Endothelial cell of umbilical vein (primary cell): ENCODE measurements at regions not wholly inside any gene's neighbourhood (a gene's known extent, or its start where the extent isn't known, plus 50 kb on each side); places are given as distances from the start of the nearest gene placed in this dataset.

Source experiments
- BruUV-seq: library from RNA; stranded (reverse); fragments of 400-500 nt; replicated peaks from 2 replicates; lab custom pipeline; 2021; lab: Mats Ljungman, UMichigan
- CTCF ChIA-PET: fragments of 300-600, 350-600 bp; sonication (Branson Sonifier 250); formaldehyde crosslinking; loops from one replicate; lab custom pipeline; 2021; ENCODE audit warnings: antibody characterized with exemption, inconsistent platforms; lab: Charles Lee
- POLR2A ChIA-PET: fragments of 300-600, 350-600 bp; sonication (Branson Sonifier 250); formaldehyde crosslinking; loops from one replicate; lab custom pipeline; 2021; ENCODE audit warnings: antibody characterized with exemption, inconsistent platforms; lab: Charles Lee
- DNase-seq: peaks from one replicate; pipeline ENCODE4 v3.0.0-alpha.2; 2011; ENCODE audit warnings: low read depth, low spot score
- FAIRE-seq: peaks from 2 replicates; lab custom pipeline; 2011; peaks lifted over from hg19 to GRCh38; lab: Jason Lieb, UNC
- H2AFZ ChIP-seq: 2 replicates; pipeline ENCODE4 v1.6.0; 2012; ENCODE audit warnings: low read depth, low read length, control low read depth, inconsistent platforms
- H3K27ac ChIP-seq: 2 replicates; pipeline ENCODE4 v1.5.1; 2011; ENCODE audit warnings: low read depth, mild to moderate bottlenecking, control low read depth, low read length, moderate library complexity; ENCODE audit not compliant: insufficient read depth
- H3K27me3 ChIP-seq, 2 experiments: 2 replicates each; pipeline versions ENCODE4 v1.6.0 to v1.6.1; 2011; ENCODE audit warnings: low read length in 2 of 2, mixed read lengths in 1 of 2; ENCODE audit not compliant: control insufficient read depth in 2 of 2, insufficient read depth in 2 of 2
- H3K36me3 ChIP-seq, 2 experiments: 2 replicates in 1 of 2; 3 replicates in 1 of 2; pipeline ENCODE4 v1.5.1; 2011; ENCODE audit warnings: low read length in 2 of 2, mild to moderate bottlenecking in 1 of 2, moderate library complexity in 1 of 2; ENCODE audit not compliant: control insufficient read depth in 2 of 2, insufficient read depth in 2 of 2; ENCODE audit errors: extremely low read depth in 1 of 2
- H3K4me1 ChIP-seq: 3 replicates; pipeline ENCODE4 v1.5.1; 2011; ENCODE audit warnings: mild to moderate bottlenecking, low read length; ENCODE audit not compliant: control insufficient read depth, insufficient read depth; ENCODE audit errors: extremely low read depth
- H3K4me2 ChIP-seq: 2 replicates; pipeline ENCODE4 v1.6.1; 2011; ENCODE audit warnings: low read length, control low read depth, mixed read lengths; ENCODE audit not compliant: insufficient read depth
- H3K4me3 ChIP-seq, 3 experiments: fragments of 200-600 bp in 1 of 3; sonication (generic), shearing (Covaris generic) in 1 of 3; replicated peaks in 1 of 3; 2 replicates each; pipeline ENCODE4 v1.5.1; 2011 to 2016; ENCODE audit warnings: control low read depth in 3 of 3, low read length in 3 of 3, mild to moderate bottlenecking in 2 of 3, inconsistent platforms in 1 of 3, low read depth in 1 of 3, moderate library complexity in 1 of 3; ENCODE audit not compliant: insufficient read depth in 1 of 3
- H3K79me2 ChIP-seq: 2 replicates; pipeline ENCODE4 v1.6.0; 2012; ENCODE audit warnings: low read length, inconsistent platforms; ENCODE audit not compliant: control insufficient read depth, insufficient read depth
- H3K9ac ChIP-seq: replicated peaks from 2 replicates; pipeline ENCODE3; 2011; ENCODE audit warnings: low read length, control low read depth; ENCODE audit not compliant: insufficient read depth; ENCODE audit errors: extremely low read depth
- H3K9me1 ChIP-seq: replicated peaks from 3 replicates; pipeline ENCODE4 v1.6.0; 2011; ENCODE audit warnings: mild to moderate bottlenecking, low read length; ENCODE audit not compliant: control insufficient read depth, insufficient read depth; ENCODE audit errors: extremely low read depth
- H3K9me3 ChIP-seq: replicated peaks from 2 replicates; pipeline ENCODE4 v1.5.1; 2012; ENCODE audit warnings: low read length, inconsistent platforms; ENCODE audit not compliant: control insufficient read depth, insufficient read depth
- H4K20me1 ChIP-seq: replicated peaks from 2 replicates; pipeline ENCODE3; 2011; ENCODE audit warnings: mild to moderate bottlenecking, low read length; ENCODE audit not compliant: control insufficient read depth, insufficient read depth; ENCODE audit errors: extremely low read depth
- EZH2 ChIP-seq: IDR thresholded peaks from 2 replicates; pipeline ENCODE4 v1.6.1; 2012; ENCODE audit warnings: borderline replicate concordance, low read depth, mild to moderate bottlenecking, moderate library complexity, low read length, inconsistent platforms; ENCODE audit not compliant: severe bottlenecking
- FOS ChIP-seq: IDR thresholded peaks from 2 replicates; pipeline ENCODE4 v1.6.1; 2011; ENCODE audit warnings: mild to moderate bottlenecking, low read length, moderate library complexity, borderline replicate concordance; ENCODE audit not compliant: insufficient read depth
- GATA2 ChIP-seq: IDR thresholded peaks from 2 replicates; pipeline ENCODE4 v1.7.0; 2011; ENCODE audit warnings: low read depth, mild to moderate bottlenecking, moderate library complexity, mixed read lengths, low read length; ENCODE audit not compliant: insufficient read length, insufficient read depth
- JUN ChIP-seq: IDR thresholded peaks from 2 replicates; pipeline ENCODE4 v1.6.1; 2011; ENCODE audit warnings: borderline replicate concordance, low read depth; ENCODE audit not compliant: insufficient read length, insufficient read depth
- MYC ChIP-seq: IDR thresholded peaks from one replicate; pipeline ENCODE4 v1.6.1; 2011; ENCODE audit warnings: mild to moderate bottlenecking, low read depth, low read length
- POLR2A ChIP-seq: IDR thresholded peaks from 2 replicates; pipeline ENCODE4 v1.6.1; 2012; ENCODE audit warnings: low read depth, mild to moderate bottlenecking, control low read depth, low read length
- POLR2AphosphoS5 ChIP-seq: IDR thresholded peaks from 2 replicates; pipeline ENCODE4 v1.6.1; 2012; ENCODE audit warnings: low read depth, mild to moderate bottlenecking, control low read depth, low read length, moderate library complexity; ENCODE audit not compliant: insufficient read depth
- dilution Hi-C: fragments of 300-500 bp; cut with MboI; formaldehyde crosslinking; loops from one replicate; pipeline ENCODE4 v1.15.0; 2019; ENCODE audit warnings: low sequenced_read_pairs; ENCODE audit not compliant: extremely low pct_ligation_motif_present
- intact Hi-C: fragments of 100-400 bp; cut with micrococcal nuclease; formaldehyde crosslinking; loops from one replicate; pipeline ENCODE4 v1.10.0; 2022
- TF ChIP-seq, protein P1 (sequence below): IDR thresholded peaks from 2 replicates; pipeline ENCODE4 v1.6.1; 2011; ENCODE audit not compliant: insufficient read depth, insufficient read length
- TF ChIP-seq, protein P2 (sequence below), 2 donors: IDR thresholded peaks; 1 replicate in 1 of 2; 2 replicates in 1 of 2; pipeline ENCODE4 v1.5.1; 2011; ENCODE audit warnings: low read length in 2 of 2, mild to moderate bottlenecking in 2 of 2, moderate library complexity in 2 of 2, control low read depth in 1 of 2, inconsistent platforms in 1 of 2, low read depth in 1 of 2; ENCODE audit not compliant: insufficient read depth in 1 of 2; ENCODE audit errors: extremely low read depth in 1 of 2

DNA sequence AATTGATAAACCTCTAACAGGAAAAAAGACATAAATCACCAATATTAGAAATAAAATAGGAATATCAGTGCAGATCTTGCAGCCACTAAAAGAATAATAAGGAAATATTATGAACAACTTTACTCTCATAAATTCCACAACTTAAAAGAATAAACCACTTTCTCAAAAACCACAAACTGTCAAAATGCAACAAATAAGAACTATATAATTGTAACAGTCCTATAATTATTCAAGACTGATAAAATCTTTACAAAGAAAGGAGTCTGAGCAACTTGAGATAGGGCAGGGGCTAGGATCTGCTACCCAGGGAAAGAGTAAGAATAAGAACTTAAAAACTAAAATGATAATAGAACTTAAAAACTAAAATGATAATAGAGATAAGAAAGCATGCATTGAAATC lies 169.5 kb upstream of the GDF10 start:
- dilution Hi-C loops (no loop called here), intact Hi-C loops (no loop called here)
- Histone ChIP-seq H3K79me2 (no peaks in the 10 kb centered on the region), H3K4me2 (no peak overlapping the region), H3K9ac (no peak overlapping the region), H3K9me3 (no peaks in the 10 kb centered on the region), H4K20me1 (no peaks in the 10 kb centered on the region), H3K36me3 (no peaks in the 10 kb centered on the region), H3K4me3 (no peak overlapping the region), H3K9me1 (no peaks in the 10 kb centered on the region), H3K4me1 (no peaks in the 10 kb centered on the region), H3K27ac (no peak overlapping the region), H2AFZ (no peak overlapping the region), H3K27me3 (no peaks in the 10 kb centered on the region)
- ChIA-PET CTCF (no interaction called here), POLR2A (no interaction called here)
- no TSS peak for BruUV-seq
- no peak for DNase-seq
- TF ChIP-seq FOS (no peak), MYC (no peak), POLR2A (no peak), GATA2 (no peak), EZH2 (no peak)
- TF ChIP-seq, protein P1, sequence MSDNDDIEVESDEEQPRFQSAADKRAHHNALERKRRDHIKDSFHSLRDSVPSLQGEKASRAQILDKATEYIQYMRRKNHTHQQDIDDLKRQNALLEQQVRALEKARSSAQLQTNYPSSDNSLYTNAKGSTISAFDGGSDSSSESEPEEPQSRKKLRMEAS, result no peak
- FAIRE-seq, result no peak

DNA sequence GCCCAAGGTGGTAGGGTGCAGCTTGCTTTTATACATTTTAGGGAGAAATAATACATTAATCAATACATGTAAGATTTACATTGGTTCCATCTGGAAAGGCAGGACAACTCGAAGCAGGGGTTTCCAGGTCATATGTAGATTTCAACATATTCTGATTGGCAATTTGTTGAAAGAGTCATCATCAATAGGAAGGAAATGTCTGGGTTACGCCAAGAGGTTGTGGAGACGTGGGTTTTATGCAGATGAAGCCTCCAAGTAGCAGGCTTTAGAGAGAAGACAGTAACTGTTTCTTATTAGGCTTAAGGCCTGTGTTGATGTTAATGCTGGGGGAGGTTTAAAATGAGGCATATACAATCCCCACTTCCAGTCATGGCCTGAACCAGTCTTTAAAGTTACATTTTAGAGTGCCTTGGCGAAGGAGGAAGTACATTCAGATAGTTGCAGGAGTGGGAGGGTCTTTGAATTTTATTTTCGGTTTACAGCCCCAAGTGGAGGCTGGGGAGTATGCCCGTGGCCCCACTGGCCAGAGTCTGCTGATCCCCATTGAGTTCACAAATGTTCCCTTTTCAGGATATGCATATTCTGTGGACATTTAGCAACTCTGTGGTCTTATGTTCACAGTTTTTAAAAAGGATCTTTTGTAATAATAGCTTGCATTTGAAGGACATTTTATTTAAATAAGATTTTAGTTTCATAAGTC lies 166.0 kb upstream of the GDF10 start:
- Histone ChIP-seq H3K79me2 (no peaks in the 10 kb centered on the region), H3K4me2 (no peak overlapping the region), H4K20me1 (no peaks in the 10 kb centered on the region), H3K9ac (no peak overlapping the region), H3K9me1 (no peaks in the 10 kb centered on the region), H3K4me1 (no peaks in the 10 kb centered on the region), H2AFZ (no peak overlapping the region), H3K36me3 (no peaks in the 10 kb centered on the region), H3K9me3 (no peaks in the 10 kb centered on the region), H3K27me3 (no peaks in the 10 kb centered on the region), H3K4me3 (no peak overlapping the region), H3K27ac (no peak overlapping the region)
- TF ChIP-seq POLR2A (no peak), JUN (no peak), MYC (no peak), EZH2 (no peak), POLR2AphosphoS5 (no peak), GATA2 (no peak), FOS (no peak)
- TF ChIP-seq, protein P1, result no peak
- TF ChIP-seq, protein P2, sequence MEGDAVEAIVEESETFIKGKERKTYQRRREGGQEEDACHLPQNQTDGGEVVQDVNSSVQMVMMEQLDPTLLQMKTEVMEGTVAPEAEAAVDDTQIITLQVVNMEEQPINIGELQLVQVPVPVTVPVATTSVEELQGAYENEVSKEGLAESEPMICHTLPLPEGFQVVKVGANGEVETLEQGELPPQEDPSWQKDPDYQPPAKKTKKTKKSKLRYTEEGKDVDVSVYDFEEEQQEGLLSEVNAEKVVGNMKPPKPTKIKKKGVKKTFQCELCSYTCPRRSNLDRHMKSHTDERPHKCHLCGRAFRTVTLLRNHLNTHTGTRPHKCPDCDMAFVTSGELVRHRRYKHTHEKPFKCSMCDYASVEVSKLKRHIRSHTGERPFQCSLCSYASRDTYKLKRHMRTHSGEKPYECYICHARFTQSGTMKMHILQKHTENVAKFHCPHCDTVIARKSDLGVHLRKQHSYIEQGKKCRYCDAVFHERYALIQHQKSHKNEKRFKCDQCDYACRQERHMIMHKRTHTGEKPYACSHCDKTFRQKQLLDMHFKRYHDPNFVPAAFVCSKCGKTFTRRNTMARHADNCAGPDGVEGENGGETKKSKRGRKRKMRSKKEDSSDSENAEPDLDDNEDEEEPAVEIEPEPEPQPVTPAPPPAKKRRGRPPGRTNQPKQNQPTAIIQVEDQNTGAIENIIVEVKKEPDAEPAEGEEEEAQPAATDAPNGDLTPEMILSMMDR (IDR thresholded peaks at IDR 0.05; ENCODE audit: extremely low read depth in 1 of 2, insufficient read depth in 1 of 2, low read depth in 1 of 2, low read length in 2 of 2), result no peak
- DNase-seq (no peak), FAIRE-seq (no peak)
- dilution Hi-C loops, result no loop called here
- ChIA-PET CTCF (no interaction called here), POLR2A (no interaction called here)
- BruUV-seq, result no TSS peak
- intact Hi-C loops, result no loop called here
